ES-I3 (cell line): ENCODE measurements at regions not wholly inside any gene's neighbourhood (a gene's known extent, or its start where the extent isn't known, plus 50 kb on each side); places are given as distances from the start of the nearest gene placed in this dataset.

Experiments used
- H3K36me3 ChIP-seq: 2 replicates; pipeline ENCODE4 v1.6.1; 2013; ENCODE audit warnings: mild to moderate bottlenecking, low read length, control low read depth, moderate library complexity; ENCODE audit not compliant: insufficient read depth
- H3K4me1 ChIP-seq: 2 replicates; pipeline ENCODE4 v1.6.1; 2013; ENCODE audit warnings: mild to moderate bottlenecking, control low read depth, low read length; ENCODE audit not compliant: insufficient read depth
- H3K9ac ChIP-seq: 2 replicates; pipeline ENCODE4 v1.6.1; 2013; ENCODE audit warnings: low read depth, mild to moderate bottlenecking, low read length, moderate library complexity
- H3K9me3 ChIP-seq: 2 replicates; pipeline ENCODE4 v1.6.1; 2013; ENCODE audit warnings: mild to moderate bottlenecking, low read length, moderate library complexity; ENCODE audit not compliant: control insufficient read depth, insufficient read depth

- Histone ChIP-seq H3K9me3 (no peaks in the 10 kb centered on the region), H3K4me1 (no peaks in the 10 kb centered on the region), H3K9ac (no peak overlapping the region), H3K36me3 (no peaks in the 10 kb centered on the region)
Measured at GRCh38 chr9:86730163-86730928, 217.0 kb downstream of the GAS1 start.

GRCh38 chr9:86724529-86724928 lies 222.8 kb downstream of the GAS1 start:
- Histone ChIP-seq H3K4me1 (peaks cover 11% of the 10 kb centered on the region), H3K36me3 (no peaks in the 10 kb centered on the region), H3K9ac (no peak overlapping the region), H3K9me3 (no peaks in the 10 kb centered on the region)

- H3K9ac ChIP-seq: no peak overlapping the region
- no peaks in the 10 kb centered on the region for H3K36me3 ChIP-seq
- peaks cover 11% of the 10 kb centered on the region for H3K4me1 ChIP-seq
- H3K9me3 ChIP-seq: no peaks in the 10 kb centered on the region
Measured at GRCh38 chr9:86723346-86723745, 224.0 kb downstream of the GAS1 start.

- Histone ChIP-seq H3K9me3 (no peaks in the 10 kb centered on the region), H3K36me3 (no peaks in the 10 kb centered on the region), H3K9ac (no peak overlapping the region), H3K4me1 (peaks cover 11% of the 10 kb centered on the region)
Measured at GRCh38 chr9:86722706-86723075, 224.6 kb downstream of the GAS1 start.

GRCh38 chr9:86721843-86722705 lies 225.2 kb downstream of the GAS1 start:
- Histone ChIP-seq H3K9ac (no peak overlapping the region), H3K9me3 (no peaks in the 10 kb centered on the region), H3K4me1 (peaks cover 11% of the 10 kb centered on the region), H3K36me3 (no peaks in the 10 kb centered on the region)

- no peaks in the 10 kb centered on the region for H3K36me3 ChIP-seq
- no peak overlapping the region for H3K9ac ChIP-seq
- no peaks in the 10 kb centered on the region for H3K9me3 ChIP-seq
- peaks cover 11% of the 10 kb centered on the region for H3K4me1 ChIP-seq
Measured at GRCh38 chr9:86721226-86721781, 226.0 kb downstream of the GAS1 start.

- Histone ChIP-seq H3K9ac (no peak overlapping the region), H3K4me1 (peaks cover 11% of the 10 kb centered on the region), H3K9me3 (no peaks in the 10 kb centered on the region), H3K36me3 (no peaks in the 10 kb centered on the region)
Measured at GRCh38 chr9:86720639-86721225, 226.6 kb downstream of the GAS1 start.

- no peaks in the 10 kb centered on the region for H3K9me3 ChIP-seq
- H3K9ac ChIP-seq: no peak overlapping the region
- no peaks in the 10 kb centered on the region for H3K36me3 ChIP-seq
- H3K4me1 ChIP-seq: peaks cover 11% of the 10 kb centered on the region
Measured at GRCh38 chr9:86718388-86719049, 228.8 kb downstream of the GAS1 start.

- Histone ChIP-seq H3K4me1 (peaks cover 6% of the 10 kb centered on the region), H3K9me3 (no peaks in the 10 kb centered on the region), H3K36me3 (no peaks in the 10 kb centered on the region), H3K9ac (no peak overlapping the region)
Measured at GRCh38 chr9:86716326-86716922, 230.9 kb downstream of the GAS1 start.

GRCh38 chr9:86714999-86715398 lies 232.3 kb downstream of the GAS1 start:
- Histone ChIP-seq H3K9me3 (no peaks in the 10 kb centered on the region), H3K9ac (no peak overlapping the region), H3K4me1 (no peaks in the 10 kb centered on the region), H3K36me3 (no peaks in the 10 kb centered on the region)

GRCh38 chr9:86713970-86714369 lies 233.3 kb downstream of the GAS1 start:
- H3K9ac ChIP-seq: no peak overlapping the region
- H3K36me3 ChIP-seq: no peaks in the 10 kb centered on the region
- H3K9me3 ChIP-seq: no peaks in the 10 kb centered on the region
- no peaks in the 10 kb centered on the region for H3K4me1 ChIP-seq

GRCh38 chr9:86713470-86713869 lies 233.8 kb downstream of the GAS1 start:
- Histone ChIP-seq H3K9me3 (no peaks in the 10 kb centered on the region), H3K36me3 (no peaks in the 10 kb centered on the region), H3K9ac (no peak overlapping the region), H3K4me1 (no peaks in the 10 kb centered on the region)

GRCh38 chr9:86708918-86709835 lies 238.1 kb downstream of the GAS1 start:
- H3K4me1 ChIP-seq: no peaks in the 10 kb centered on the region; the same call in 1 of the 2 replicates
- H3K9me3 ChIP-seq: no peaks in the 10 kb centered on the region
- H3K9ac ChIP-seq: no peak overlapping the region
- H3K36me3 ChIP-seq: no peaks in the 10 kb centered on the region
